Smooth muscle cell (in vitro differentiated cells): ENCODE measurements at regions not wholly inside any gene's neighbourhood (a gene's known extent, or its start where the extent isn't known, plus 50 kb on each side); places are given as distances from the start of the nearest gene placed in this dataset.

Source experiments
- DNase-seq: peaks from one replicate; lab custom pipeline; 2025; ENCODE audit not compliant: unreplicated experiment; lab: John Stamatoyannopoulos, UW
- H2AFZ ChIP-seq: fragments of 200-600 bp; sonication (generic); 2 replicates; pipeline ENCODE4 v1.6.0; 2016; ENCODE audit warnings: antibody characterized with exemption, low read depth, mild to moderate bottlenecking
- H3F3A ChIP-seq: fragments of 200-600 bp; sonication (generic); 2 replicates; pipeline ENCODE4 v1.6.0; 2017; ENCODE audit warnings: antibody characterized with exemption, low read depth
- H3K27ac ChIP-seq: fragments of 200-600 bp; sonication (generic); 2 replicates; pipeline ENCODE4 v1.5.1; 2016; ENCODE audit warnings: low read depth, mild to moderate bottlenecking
- H3K27me3 ChIP-seq: fragments of 200-600 bp; sonication (generic); 2 replicates; pipeline ENCODE4 v1.6.1; 2016; ENCODE audit warnings: low read depth, mild to moderate bottlenecking
- H3K36me3 ChIP-seq: fragments of 200-600 bp; sonication (generic); 2 replicates; pipeline ENCODE4 v1.5.1; 2016; ENCODE audit warnings: low read depth
- H3K4me1 ChIP-seq: fragments of 200-600 bp; sonication (generic); 2 replicates; pipeline ENCODE4 v1.5.1; 2016; ENCODE audit warnings: low read depth
- H3K4me2 ChIP-seq: fragments of 200-600 bp; sonication (generic); 2 replicates; pipeline ENCODE4 v1.6.0; 2016; ENCODE audit warnings: mild to moderate bottlenecking
- H3K4me3 ChIP-seq: fragments of 200-600 bp; sonication (generic); 2 replicates; pipeline ENCODE4 v1.5.1; 2016; ENCODE audit warnings: mild to moderate bottlenecking
- H3K79me2 ChIP-seq: fragments of 200-600 bp; sonication (generic); 2 replicates; pipeline ENCODE4 v1.6.0; 2016; ENCODE audit warnings: low read depth, mild to moderate bottlenecking
- H3K9ac ChIP-seq: fragments of 200-600 bp; sonication (generic); 2 replicates; pipeline ENCODE4 v1.6.0; 2016; ENCODE audit warnings: low read depth
- H3K9me3 ChIP-seq: fragments of 200-600 bp; sonication (generic); replicated peaks from 2 replicates; pipeline ENCODE4 v1.5.1; 2016; ENCODE audit warnings: low read depth
- H4K20me1 ChIP-seq: fragments of 200-600 bp; sonication (generic); 2 replicates; pipeline ENCODE4 v1.6.0; 2016; ENCODE audit warnings: low read depth
- CTCF ChIP-seq: fragments of 200-600 bp; sonication (generic); IDR thresholded peaks from 2 replicates; pipeline ENCODE4 v1.5.1; 2017; ENCODE audit warnings: borderline replicate concordance, mild to moderate bottlenecking, antibody characterized with exemption; ENCODE audit not compliant: insufficient read depth, poor library complexity, severe bottlenecking
- WGBS: methylation state at CpG from one replicate; pipeline ENCODE4 v1.1.7; 2016; ENCODE audit warnings: low lambda C conversion rate; 5-methylcytosine and 5-hydroxymethylcytosine counted together

GRCh38 chr1:55725378-55725777 is 510.2 kb upstream of the USP24 start:
- TF ChIP-seq CTCF, result no peak
- H3K9me3 ChIP-seq, result no peaks in the 10 kb centered on the region
- peaks cover 8% of the 10 kb centered on the region for H3K4me1 ChIP-seq
- no peaks in the 10 kb centered on the region for H4K20me1 ChIP-seq
- no peaks in the 10 kb centered on the region for H3K27me3 ChIP-seq
- no peak overlapping the region for H2AFZ ChIP-seq
- H3F3A ChIP-seq, result peaks cover 4% of the 10 kb centered on the region
- no peak overlapping the region for H3K4me2 ChIP-seq
- H3K79me2 ChIP-seq, result no peaks in the 10 kb centered on the region
- 100% methylated on average over 1 of the region's 1 CpG for WGBS
- H3K27ac ChIP-seq, result peak overlapping the region; percentile 62
- H3K36me3 ChIP-seq, result no peaks in the 10 kb centered on the region
- DNase-seq, result no peak
- H3K4me3 ChIP-seq, result no peak overlapping the region
- no peak overlapping the region for H3K9ac ChIP-seq

DNA sequence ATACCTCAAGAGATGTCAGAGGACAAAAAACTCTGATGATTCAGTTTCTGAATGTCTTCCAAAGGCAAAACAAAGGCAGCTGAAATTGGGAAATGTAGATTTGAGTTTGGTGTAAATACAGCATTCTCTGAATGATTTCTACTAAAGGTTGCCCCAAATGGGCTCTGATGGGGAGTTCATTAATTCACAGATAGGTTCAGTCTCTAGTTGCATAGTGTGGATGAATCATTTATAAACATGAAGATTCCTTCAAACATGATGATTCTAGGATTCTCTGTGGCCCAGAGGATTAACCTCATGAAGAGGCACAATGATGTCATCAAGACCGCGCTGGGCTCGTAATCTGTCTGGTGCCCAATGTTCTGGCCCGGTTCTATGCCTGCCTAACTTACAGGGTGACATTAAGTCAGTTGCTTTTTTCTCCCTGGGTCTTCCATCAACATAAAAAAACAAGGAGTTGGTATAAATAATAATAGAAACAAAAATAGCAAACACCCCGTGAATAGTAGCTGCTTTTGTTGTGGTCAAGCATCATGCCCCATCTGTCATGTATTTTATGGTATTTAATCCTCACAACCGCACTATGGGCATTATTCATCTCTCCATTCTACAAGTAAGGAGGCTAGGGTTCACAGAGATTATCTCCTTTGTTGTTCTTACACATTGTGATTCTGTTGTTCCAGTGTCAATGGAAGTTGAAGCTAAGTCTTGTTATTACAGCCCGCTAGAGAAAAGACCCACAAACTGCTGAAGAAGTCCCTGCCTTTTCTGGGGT is 509.6 kb upstream of the USP24 start:
- no peak for TF ChIP-seq CTCF
- Histone ChIP-seq H3K4me1 (peaks cover 14% of the 10 kb centered on the region), H4K20me1 (no peaks in the 10 kb centered on the region), H3K4me2 (no peak overlapping the region), H3K79me2 (no peaks in the 10 kb centered on the region), H3K9me3 (no peaks in the 10 kb centered on the region), H3K27me3 (no peaks in the 10 kb centered on the region), H3K27ac (peak overlapping the region; percentile 62), H3K36me3 (no peaks in the 10 kb centered on the region), H2AFZ (no peak overlapping the region), H3K9ac (no peak overlapping the region), H3K4me3 (no peak overlapping the region), H3F3A (peaks cover 10% of the 10 kb centered on the region)
- WGBS, result 66% methylated on average over 7 of the region's 7 CpGs
- DNase-seq, result no peak

DNA sequence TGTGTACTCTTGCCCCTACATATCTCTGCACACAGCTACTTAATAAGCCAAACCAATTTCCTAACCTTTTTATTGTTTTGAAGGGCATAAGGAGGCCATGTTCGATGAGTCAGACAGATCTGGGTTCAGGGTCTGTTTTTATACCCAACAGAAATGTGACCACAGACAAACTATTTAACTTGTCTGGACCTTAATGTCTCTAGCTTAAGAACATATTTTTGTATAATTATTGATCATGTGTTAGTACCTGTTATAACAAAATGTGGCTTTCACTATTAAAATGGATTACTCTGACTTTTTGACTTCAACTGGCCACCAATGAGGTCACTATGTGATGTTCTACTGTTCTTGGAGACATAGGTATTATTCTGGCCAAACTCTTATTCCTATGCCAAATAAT is 507.8 kb upstream of the USP24 start:
- no peak for DNase-seq
- no peak for TF ChIP-seq CTCF
- WGBS, result 86% methylated on average over 1 of the region's 1 CpG
- Histone ChIP-seq H3K4me3 (no peak overlapping the region), H4K20me1 (no peaks in the 10 kb centered on the region), H3K9me3 (no peaks in the 10 kb centered on the region), H3K27me3 (no peaks in the 10 kb centered on the region), H3K79me2 (no peaks in the 10 kb centered on the region), H3K36me3 (no peaks in the 10 kb centered on the region), H3F3A (peaks cover 23% of the 10 kb centered on the region), H2AFZ (no peak overlapping the region), H3K4me1 (peaks cover 27% of the 10 kb centered on the region), H3K27ac (no peak overlapping the region), H3K4me2 (no peak overlapping the region), H3K9ac (no peak overlapping the region)

DNA sequence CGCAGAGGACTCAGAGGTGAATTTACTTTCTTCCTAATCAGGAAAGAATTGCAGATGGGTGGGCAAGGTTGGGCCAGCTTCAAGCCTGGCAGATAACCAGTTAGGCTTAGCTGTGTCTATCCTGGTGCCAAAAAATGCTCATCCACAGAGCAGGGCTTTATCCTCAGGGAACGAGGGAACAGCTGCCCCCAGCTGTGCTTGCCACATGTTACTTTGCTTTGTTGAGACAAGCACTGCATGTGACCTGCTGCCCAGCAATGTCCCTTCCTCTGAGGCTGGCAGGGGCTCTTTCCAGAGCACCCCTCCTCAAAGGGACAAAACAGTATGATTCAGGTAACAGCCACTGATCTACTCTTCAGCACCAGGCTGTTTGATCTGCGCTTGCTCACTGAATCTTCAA is 505.1 kb upstream of the USP24 start:
- H3K27ac ChIP-seq, result peak overlapping the region; percentile 90
- H2AFZ ChIP-seq, result no peak overlapping the region
- H3K4me3 ChIP-seq, result no peak overlapping the region
- H3K9me3 ChIP-seq, result no peaks in the 10 kb centered on the region
- no peak for TF ChIP-seq CTCF
- H3K4me2 ChIP-seq, result no peak overlapping the region
- DNase-seq, result no peak
- peaks cover 38% of the 10 kb centered on the region for H3K4me1 ChIP-seq
- no peak overlapping the region for H3K9ac ChIP-seq
- peaks cover 42% of the 10 kb centered on the region for H3F3A ChIP-seq
- H3K27me3 ChIP-seq, result no peaks in the 10 kb centered on the region
- H3K79me2 ChIP-seq, result no peaks in the 10 kb centered on the region
- no peaks in the 10 kb centered on the region for H3K36me3 ChIP-seq
- 60% methylated on average over 3 of the region's 3 CpGs for WGBS
- H4K20me1 ChIP-seq, result no peaks in the 10 kb centered on the region
